ENCODE measurements at regions not wholly inside any gene's neighbourhood (a gene's known extent, or its start where the extent isn't known, plus 50 kb on each side); places are given as distances from the start of the nearest gene placed in this dataset.

DNA sequence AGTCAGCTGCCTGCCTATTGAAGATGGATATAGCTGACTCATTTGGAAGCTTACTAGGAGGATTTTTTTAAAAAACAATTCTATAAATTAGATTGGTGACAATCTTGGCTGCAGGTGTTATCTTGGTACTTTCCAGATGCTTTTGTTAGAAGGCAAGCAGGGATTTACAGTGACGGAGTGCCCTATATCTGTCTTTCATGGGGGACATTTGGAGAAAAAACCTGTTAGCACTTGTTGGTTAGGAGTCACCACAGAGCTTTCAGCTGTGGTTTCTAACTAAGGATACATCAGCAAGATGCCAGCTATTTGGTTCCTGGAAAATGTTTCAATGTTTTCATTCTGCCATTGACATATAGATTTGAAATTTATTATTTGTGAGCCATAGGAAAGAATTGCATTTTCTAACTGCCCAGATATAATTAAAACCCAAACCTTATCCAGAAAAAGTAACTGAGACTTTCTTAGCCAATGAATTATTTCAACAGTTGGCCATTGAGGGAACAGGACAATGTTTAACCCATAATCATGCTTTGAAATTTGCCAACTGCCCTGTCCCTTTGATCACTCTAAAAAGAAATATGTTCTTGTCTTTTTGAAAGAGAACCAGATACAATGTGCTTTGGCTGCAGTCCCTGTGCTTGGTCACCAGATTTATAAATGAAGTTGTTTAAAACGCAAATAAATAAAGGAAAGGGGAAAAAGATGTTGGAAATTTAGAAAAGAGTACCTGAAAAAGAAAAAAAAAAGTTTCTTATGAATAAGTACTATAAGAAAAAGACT lies 761.0 kb upstream of the CXADR start:
- Histone ChIP-seq H3K27me3 (ENCODE audit: insufficient read depth, poor library complexity, severe bottlenecking) (no peaks in the 10 kb centered on the region), H3K9me3 (ENCODE audit: severe bottlenecking) (no peaks in the 10 kb centered on the region), H3K27ac (ENCODE audit: poor library complexity, severe bottlenecking) (no peak overlapping the region), H3K36me3 (ENCODE audit: low read depth) (no peaks in the 10 kb centered on the region), H3K4me3 (ENCODE audit: severe bottlenecking) (no peak overlapping the region), H3K4me1 (ENCODE audit: insufficient read depth, poor library complexity, severe bottlenecking) (no peaks in the 10 kb centered on the region)
- no peak for DNase-seq (ENCODE audit: low spot score)
- no peak for ATAC-seq (ENCODE audit: low read depth)
- TF ChIP-seq, protein P1, sequence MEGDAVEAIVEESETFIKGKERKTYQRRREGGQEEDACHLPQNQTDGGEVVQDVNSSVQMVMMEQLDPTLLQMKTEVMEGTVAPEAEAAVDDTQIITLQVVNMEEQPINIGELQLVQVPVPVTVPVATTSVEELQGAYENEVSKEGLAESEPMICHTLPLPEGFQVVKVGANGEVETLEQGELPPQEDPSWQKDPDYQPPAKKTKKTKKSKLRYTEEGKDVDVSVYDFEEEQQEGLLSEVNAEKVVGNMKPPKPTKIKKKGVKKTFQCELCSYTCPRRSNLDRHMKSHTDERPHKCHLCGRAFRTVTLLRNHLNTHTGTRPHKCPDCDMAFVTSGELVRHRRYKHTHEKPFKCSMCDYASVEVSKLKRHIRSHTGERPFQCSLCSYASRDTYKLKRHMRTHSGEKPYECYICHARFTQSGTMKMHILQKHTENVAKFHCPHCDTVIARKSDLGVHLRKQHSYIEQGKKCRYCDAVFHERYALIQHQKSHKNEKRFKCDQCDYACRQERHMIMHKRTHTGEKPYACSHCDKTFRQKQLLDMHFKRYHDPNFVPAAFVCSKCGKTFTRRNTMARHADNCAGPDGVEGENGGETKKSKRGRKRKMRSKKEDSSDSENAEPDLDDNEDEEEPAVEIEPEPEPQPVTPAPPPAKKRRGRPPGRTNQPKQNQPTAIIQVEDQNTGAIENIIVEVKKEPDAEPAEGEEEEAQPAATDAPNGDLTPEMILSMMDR (IDR thresholded peaks at IDR 0.05; ENCODE audit: poor library complexity, severe bottlenecking): no peak

DNA sequence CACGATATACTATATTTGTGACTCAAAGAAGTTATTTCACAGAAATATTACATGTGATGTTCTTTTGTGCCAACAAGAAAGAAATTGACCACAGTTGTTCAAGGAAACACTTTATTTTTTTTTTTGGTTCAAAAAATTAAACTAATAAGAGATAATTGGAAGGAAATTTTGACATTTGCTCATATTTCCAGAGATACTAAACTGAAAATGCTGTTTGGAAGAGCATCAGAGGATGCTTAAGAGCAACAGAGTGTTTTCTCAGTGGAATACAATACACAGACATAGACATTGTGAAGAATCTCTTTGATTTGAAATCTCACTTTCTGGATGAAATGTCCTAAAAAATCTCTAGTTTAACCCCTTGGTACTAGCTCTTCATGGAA lies 760.4 kb upstream of the CXADR start:
- TF ChIP-seq, protein P1 (IDR thresholded peaks at IDR 0.05; ENCODE audit: poor library complexity, severe bottlenecking): no peak
- no peak for DNase-seq (ENCODE audit: low spot score)
- Histone ChIP-seq H3K9me3 (ENCODE audit: severe bottlenecking) (no peaks in the 10 kb centered on the region), H3K27ac (ENCODE audit: poor library complexity, severe bottlenecking) (no peak overlapping the region), H3K4me1 (ENCODE audit: insufficient read depth, poor library complexity, severe bottlenecking) (no peaks in the 10 kb centered on the region), H3K36me3 (ENCODE audit: low read depth) (no peaks in the 10 kb centered on the region), H3K27me3 (ENCODE audit: insufficient read depth, poor library complexity, severe bottlenecking) (no peaks in the 10 kb centered on the region), H3K4me3 (ENCODE audit: severe bottlenecking) (no peak overlapping the region)
- ATAC-seq (ENCODE audit: low read depth): no peak

DNA sequence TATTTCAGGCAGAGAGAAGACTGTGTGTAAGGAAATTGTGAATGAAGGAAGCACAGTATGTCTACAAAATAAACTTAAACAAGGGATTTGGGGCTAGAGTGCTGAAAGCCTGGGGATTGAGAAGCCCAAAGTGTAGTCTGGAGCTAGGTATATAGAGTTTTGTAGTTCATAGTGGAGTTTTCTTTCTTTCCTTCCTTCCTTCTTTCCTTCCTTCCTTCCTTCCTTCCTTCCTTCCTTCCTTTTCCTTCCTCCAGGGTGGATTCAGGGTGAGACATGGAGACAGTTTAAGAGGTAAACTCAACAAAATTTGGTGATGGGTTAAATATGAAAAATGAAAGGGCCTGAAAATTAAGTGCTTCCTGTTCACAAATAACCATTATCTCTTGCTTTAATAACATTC lies 757.8 kb upstream of the CXADR start:
- Histone ChIP-seq H3K36me3 (ENCODE audit: low read depth) (no peaks in the 10 kb centered on the region), H3K4me3 (ENCODE audit: severe bottlenecking) (no peak overlapping the region), H3K27ac (ENCODE audit: poor library complexity, severe bottlenecking) (no peak overlapping the region), H3K4me1 (ENCODE audit: insufficient read depth, poor library complexity, severe bottlenecking) (no peaks in the 10 kb centered on the region), H3K27me3 (ENCODE audit: insufficient read depth, poor library complexity, severe bottlenecking) (no peaks in the 10 kb centered on the region), H3K9me3 (ENCODE audit: severe bottlenecking) (no peaks in the 10 kb centered on the region)
- TF ChIP-seq, protein P1 (IDR thresholded peaks at IDR 0.05; ENCODE audit: poor library complexity, severe bottlenecking): no peak
- DNase-seq (ENCODE audit: low spot score): no peak
- no peak for ATAC-seq (ENCODE audit: low read depth)

DNA sequence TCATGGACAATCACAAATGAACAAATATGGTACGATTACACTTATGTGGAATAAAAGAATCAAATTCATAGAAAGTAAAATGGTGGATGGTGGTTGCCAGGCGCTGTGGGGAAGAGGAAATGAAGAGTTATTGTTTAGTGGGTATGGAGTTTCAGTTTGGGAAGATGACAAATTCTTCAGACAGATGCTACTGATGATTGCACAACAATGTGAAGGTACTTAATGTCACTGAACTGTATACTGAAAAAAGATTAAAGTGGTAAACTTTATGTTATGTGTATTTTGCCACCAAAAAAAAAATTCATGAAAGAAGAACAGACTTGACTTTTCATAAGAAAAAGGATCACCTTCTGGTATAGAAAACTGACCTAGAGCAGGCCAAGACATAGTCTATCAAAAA lies 745.6 kb upstream of the CXADR start:
- Histone ChIP-seq H3K36me3 (ENCODE audit: low read depth) (no peaks in the 10 kb centered on the region), H3K4me1 (ENCODE audit: insufficient read depth, poor library complexity, severe bottlenecking) (no peaks in the 10 kb centered on the region), H3K9me3 (ENCODE audit: severe bottlenecking) (no peaks in the 10 kb centered on the region), H3K27ac (ENCODE audit: poor library complexity, severe bottlenecking) (no peak overlapping the region), H3K4me3 (ENCODE audit: severe bottlenecking) (no peak overlapping the region), H3K27me3 (ENCODE audit: insufficient read depth, poor library complexity, severe bottlenecking) (no peaks in the 10 kb centered on the region)
- DNase-seq (ENCODE audit: low spot score) (no peak), ATAC-seq (ENCODE audit: low read depth) (no peak)
- TF ChIP-seq, protein P1 (IDR thresholded peaks at IDR 0.05; ENCODE audit: poor library complexity, severe bottlenecking): no peak

DNA sequence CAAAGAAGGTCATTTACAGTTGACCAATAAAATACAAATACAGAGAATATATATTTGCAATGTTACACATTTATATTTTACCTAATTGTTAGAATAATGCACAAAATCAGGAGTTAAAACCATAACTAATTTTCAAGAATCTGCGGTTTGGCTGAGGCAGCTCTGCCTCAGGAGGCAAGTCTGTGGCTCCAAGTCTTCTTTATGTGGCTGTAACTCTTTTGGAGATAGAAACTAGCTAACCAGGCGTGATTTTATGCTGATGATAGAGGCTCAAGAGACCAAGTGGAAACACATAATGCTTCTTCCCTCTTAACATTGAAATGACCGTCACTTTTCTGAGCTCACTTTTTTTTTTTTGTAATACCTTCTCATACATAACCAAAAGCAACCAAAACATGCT lies 744.7 kb upstream of the CXADR start:
- ATAC-seq (ENCODE audit: low read depth) (no peak), DNase-seq (ENCODE audit: low spot score) (no peak)
- Histone ChIP-seq H3K27me3 (ENCODE audit: insufficient read depth, poor library complexity, severe bottlenecking) (no peaks in the 10 kb centered on the region), H3K36me3 (ENCODE audit: low read depth) (no peaks in the 10 kb centered on the region), H3K4me1 (ENCODE audit: insufficient read depth, poor library complexity, severe bottlenecking) (no peaks in the 10 kb centered on the region), H3K4me3 (ENCODE audit: severe bottlenecking) (no peak overlapping the region), H3K9me3 (ENCODE audit: severe bottlenecking) (no peaks in the 10 kb centered on the region), H3K27ac (ENCODE audit: poor library complexity, severe bottlenecking) (no peak overlapping the region)
- TF ChIP-seq, protein P1 (IDR thresholded peaks at IDR 0.05; ENCODE audit: poor library complexity, severe bottlenecking): no peak

Data from RWPE2 (cell line).